HepG2 (cell line): ENCODE measurements at regions not wholly inside any gene's neighbourhood (a gene's known extent, or its start where the extent isn't known, plus 50 kb on each side); places are given as distances from the start of the nearest gene placed in this dataset.

Source experiments
- CREM ChIP-seq, 2 experiments: sonication (generic) in 1 of 2; formaldehyde crosslinking in 1 of 2; IDR thresholded peaks; 2 replicates each; pipeline versions ENCODE4 v1.4.0 to v1.6.1; 2016 to 2020; ENCODE audit warnings: antibody characterized with exemption in 1 of 2, mild to moderate bottlenecking in 1 of 2, missing genetic modification reagents in 1 of 2
- JDP2 ChIP-seq: sonication (generic); formaldehyde crosslinking; IDR thresholded peaks from 2 replicates; pipeline ENCODE4 v1.8.1; 2022; ENCODE audit warnings: missing genetic modification reagents, borderline replicate concordance
- MAFK ChIP-seq, 2 experiments: IDR thresholded peaks in 1 of 2; conservative IDR thresholded peaks in 1 of 2; 2 replicates each; pipeline ENCODE4 v1.6.1; 2011; ENCODE audit warnings: improper control_type of control experiment in 2 of 2, low read length in 2 of 2
- RFXANK ChIP-seq: IDR thresholded peaks from 2 replicates; pipeline ENCODE4 v1.6.1; 2016
- SMARCE1 ChIP-seq: fragments of 450-650 bp; IDR thresholded peaks from 2 replicates; pipeline ENCODE4 v1.6.1; 2017; ENCODE audit warnings: borderline replicate concordance
- TBP ChIP-seq: sonication (generic); formaldehyde crosslinking; IDR thresholded peaks from 2 replicates; pipeline ENCODE4 v1.5.0; 2020; ENCODE audit warnings: missing genetic modification reagents
- ZNF768 ChIP-seq: sonication (generic); formaldehyde crosslinking; IDR thresholded peaks from 2 replicates; pipeline ENCODE4 v1.4.0; 2020; ENCODE audit warnings: missing genetic modification reagents
- TF ChIP-seq, protein P1 (sequence below): sonication (generic); formaldehyde crosslinking; IDR thresholded peaks from 2 replicates; pipeline ENCODE4 v1.5.0; 2020; ENCODE audit warnings: mild to moderate bottlenecking, missing genetic modification reagents, moderate library complexity
- TF ChIP-seq, protein P2 (sequence below), 2 experiments: fragments of 450-650 bp in 1 of 2; sonication (generic) in 1 of 2; formaldehyde crosslinking in 1 of 2; IDR thresholded peaks; 2 replicates each; pipeline versions ENCODE4 v1.6.1 to v1.8.0; 2016 to 2022; ENCODE audit warnings: antibody characterized with exemption in 1 of 2, mild to moderate bottlenecking in 1 of 2, missing genetic modification reagents in 1 of 2
- TF ChIP-seq, protein P3 (sequence below): sonication (generic); formaldehyde crosslinking; IDR thresholded peaks from 2 replicates; pipeline ENCODE4 v1.4.0; 2020; ENCODE audit warnings: missing genetic modification reagents

DNA sequence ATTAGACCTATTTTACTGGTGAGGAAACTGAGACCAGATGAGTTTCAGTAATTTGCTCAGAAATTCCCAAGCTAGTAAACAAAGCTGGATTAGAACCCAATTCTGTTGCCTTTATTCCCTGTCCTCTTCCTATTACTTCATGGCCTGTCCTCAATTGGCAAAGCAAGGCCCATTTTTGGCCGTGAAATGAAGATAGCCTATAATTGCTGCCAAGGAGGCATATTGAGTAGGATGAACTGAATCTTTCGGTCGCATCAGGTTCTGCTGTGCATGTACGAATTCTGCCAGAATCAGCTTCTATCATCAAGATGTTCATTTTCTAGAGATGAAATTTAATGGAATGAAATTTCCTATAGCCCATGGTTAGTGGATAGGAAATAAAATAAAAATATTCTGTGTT, 1485.2 kb upstream of the PIK3C3 start:
- TF ChIP-seq MAFK (conservative IDR thresholded peaks at IDR 0.05 in 1 of 2, IDR thresholded peaks at IDR 0.05 in 1 of 2; ENCODE audit: low read length in 2 of 2) (no peak), TBP (no peak), RFXANK (CRISPR knock-in tag) (no peak), ZNF768 (no peak), SMARCE1 (no peak), CREM (IDR thresholded peaks at IDR 0.05) (no peak), CREM (CRISPR knock-in tag; IDR thresholded peaks at IDR 0.05) (no peak), JDP2 (CRISPR knock-in tag) (no peak)
- TF ChIP-seq, protein P1, sequence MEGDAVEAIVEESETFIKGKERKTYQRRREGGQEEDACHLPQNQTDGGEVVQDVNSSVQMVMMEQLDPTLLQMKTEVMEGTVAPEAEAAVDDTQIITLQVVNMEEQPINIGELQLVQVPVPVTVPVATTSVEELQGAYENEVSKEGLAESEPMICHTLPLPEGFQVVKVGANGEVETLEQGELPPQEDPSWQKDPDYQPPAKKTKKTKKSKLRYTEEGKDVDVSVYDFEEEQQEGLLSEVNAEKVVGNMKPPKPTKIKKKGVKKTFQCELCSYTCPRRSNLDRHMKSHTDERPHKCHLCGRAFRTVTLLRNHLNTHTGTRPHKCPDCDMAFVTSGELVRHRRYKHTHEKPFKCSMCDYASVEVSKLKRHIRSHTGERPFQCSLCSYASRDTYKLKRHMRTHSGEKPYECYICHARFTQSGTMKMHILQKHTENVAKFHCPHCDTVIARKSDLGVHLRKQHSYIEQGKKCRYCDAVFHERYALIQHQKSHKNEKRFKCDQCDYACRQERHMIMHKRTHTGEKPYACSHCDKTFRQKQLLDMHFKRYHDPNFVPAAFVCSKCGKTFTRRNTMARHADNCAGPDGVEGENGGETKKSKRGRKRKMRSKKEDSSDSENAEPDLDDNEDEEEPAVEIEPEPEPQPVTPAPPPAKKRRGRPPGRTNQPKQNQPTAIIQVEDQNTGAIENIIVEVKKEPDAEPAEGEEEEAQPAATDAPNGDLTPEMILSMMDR: no peak
- TF ChIP-seq, protein P2, sequence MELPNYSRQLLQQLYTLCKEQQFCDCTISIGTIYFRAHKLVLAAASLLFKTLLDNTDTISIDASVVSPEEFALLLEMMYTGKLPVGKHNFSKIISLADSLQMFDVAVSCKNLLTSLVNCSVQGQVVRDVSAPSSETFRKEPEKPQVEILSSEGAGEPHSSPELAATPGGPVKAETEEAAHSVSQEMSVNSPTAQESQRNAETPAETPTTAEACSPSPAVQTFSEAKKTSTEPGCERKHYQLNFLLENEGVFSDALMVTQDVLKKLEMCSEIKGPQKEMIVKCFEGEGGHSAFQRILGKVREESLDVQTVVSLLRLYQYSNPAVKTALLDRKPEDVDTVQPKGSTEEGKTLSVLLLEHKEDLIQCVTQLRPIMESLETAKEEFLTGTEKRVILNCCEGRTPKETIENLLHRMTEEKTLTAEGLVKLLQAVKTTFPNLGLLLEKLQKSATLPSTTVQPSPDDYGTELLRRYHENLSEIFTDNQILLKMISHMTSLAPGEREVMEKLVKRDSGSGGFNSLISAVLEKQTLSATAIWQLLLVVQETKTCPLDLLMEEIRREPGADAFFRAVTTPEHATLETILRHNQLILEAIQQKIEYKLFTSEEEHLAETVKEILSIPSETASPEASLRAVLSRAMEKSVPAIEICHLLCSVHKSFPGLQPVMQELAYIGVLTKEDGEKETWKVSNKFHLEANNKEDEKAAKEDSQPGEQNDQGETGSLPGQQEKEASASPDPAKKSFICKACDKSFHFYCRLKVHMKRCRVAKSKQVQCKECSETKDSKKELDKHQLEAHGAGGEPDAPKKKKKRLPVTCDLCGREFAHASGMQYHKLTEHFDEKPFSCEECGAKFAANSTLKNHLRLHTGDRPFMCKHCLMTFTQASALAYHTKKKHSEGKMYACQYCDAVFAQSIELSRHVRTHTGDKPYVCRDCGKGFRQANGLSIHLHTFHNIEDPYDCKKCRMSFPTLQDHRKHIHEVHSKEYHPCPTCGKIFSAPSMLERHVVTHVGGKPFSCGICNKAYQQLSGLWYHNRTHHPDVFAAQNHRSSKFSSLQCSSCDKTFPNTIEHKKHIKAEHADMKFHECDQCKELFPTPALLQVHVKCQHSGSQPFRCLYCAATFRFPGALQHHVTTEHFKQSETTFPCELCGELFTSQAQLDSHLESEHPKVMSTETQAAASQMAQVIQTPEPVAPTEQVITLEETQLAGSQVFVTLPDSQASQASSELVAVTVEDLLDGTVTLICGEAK (IDR thresholded peaks at IDR 0.05): no peak
- TF ChIP-seq, protein P2 (CRISPR knock-in tag; IDR thresholded peaks at IDR 0.05): no peak
- TF ChIP-seq, protein P3, sequence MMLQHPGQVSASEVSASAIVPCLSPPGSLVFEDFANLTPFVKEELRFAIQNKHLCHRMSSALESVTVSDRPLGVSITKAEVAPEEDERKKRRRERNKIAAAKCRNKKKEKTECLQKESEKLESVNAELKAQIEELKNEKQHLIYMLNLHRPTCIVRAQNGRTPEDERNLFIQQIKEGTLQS (CRISPR knock-in tag): no peak
